OCI-LY1 (cell line): ENCODE measurements at regions not wholly inside any gene's neighbourhood (a gene's known extent, or its start where the extent isn't known, plus 50 kb on each side); places are given as distances from the start of the nearest gene placed in this dataset.

ENCODE experiments used
- H2AFZ ChIP-seq: fragments of 200-600 bp; sonication (generic), shearing (Covaris generic); 2 replicates; pipeline ENCODE4 v1.6.0; 2014; ENCODE audit warnings: antibody characterized with exemption, mild to moderate bottlenecking, low read length
- H3F3A ChIP-seq: fragments of 200-600 bp; sonication (generic), shearing (Covaris generic); 2 replicates; pipeline ENCODE4 v1.6.0; 2014; ENCODE audit warnings: mild to moderate bottlenecking, antibody characterized with exemption, low read length, moderate library complexity; ENCODE audit not compliant: insufficient read depth
- H3K27ac ChIP-seq: fragments of 200-600 bp; sonication (generic); 2 replicates; pipeline ENCODE4 v1.5.1; 2014; ENCODE audit warnings: low read length, mixed run types, mild to moderate bottlenecking, low read depth; ENCODE audit not compliant: poor library complexity, severe bottlenecking
- H3K27me3 ChIP-seq: fragments of 200-600 bp; sonication (generic); 2 replicates; pipeline ENCODE4 v1.6.0; 2014; ENCODE audit warnings: antibody characterized with exemption, mild to moderate bottlenecking, low read length, moderate library complexity; ENCODE audit not compliant: insufficient read depth
- H3K36me3 ChIP-seq: fragments of 200-600 bp; sonication (generic); 2 replicates; pipeline ENCODE4 v1.6.1; 2014; ENCODE audit warnings: mild to moderate bottlenecking, antibody characterized with exemption, low read length, moderate library complexity, mixed read lengths; ENCODE audit not compliant: insufficient read depth
- H3K4me1 ChIP-seq: fragments of 200-600 bp; sonication (generic); 2 replicates; pipeline ENCODE4 v1.5.1; 2014; ENCODE audit warnings: mild to moderate bottlenecking, low read length, moderate library complexity; ENCODE audit not compliant: insufficient read depth, severe bottlenecking
- H3K4me2 ChIP-seq: fragments of 200-600 bp; sonication (generic), shearing (Covaris generic); 2 replicates; pipeline ENCODE4 v1.6.1; 2014; ENCODE audit warnings: low read length
- H3K4me3 ChIP-seq: fragments of 200-600 bp; sonication (generic); 2 replicates; pipeline ENCODE4 v1.5.1; 2014; ENCODE audit warnings: low read length, low read depth, mild to moderate bottlenecking, mixed read lengths; ENCODE audit not compliant: poor library complexity, severe bottlenecking
- H3K79me2 ChIP-seq: fragments of 200-600 bp; shearing (Covaris generic); 2 replicates; pipeline ENCODE4 v1.6.1; 2016; ENCODE audit warnings: mixed run types, low read length, mixed read lengths; ENCODE audit not compliant: insufficient read depth
- H3K9ac ChIP-seq: fragments of 200-600 bp; sonication (generic), shearing (Covaris generic); 2 replicates; pipeline ENCODE4 v1.6.1; 2014; ENCODE audit warnings: mild to moderate bottlenecking, low read length, mixed read lengths
- H3K9me2 ChIP-seq: fragments of 200-600 bp; sonication (generic), shearing (Covaris generic); 2 replicates; pipeline ENCODE4 v1.6.1; 2014; ENCODE audit warnings: low read depth, mild to moderate bottlenecking, low read length, mixed read lengths
- H3K9me3 ChIP-seq: fragments of 200-600 bp; shearing (Covaris generic); 2 replicates; pipeline ENCODE4 v1.6.1; 2014; ENCODE audit warnings: low read length, mixed read lengths
- H4K20me1 ChIP-seq: fragments of 200-600 bp; sonication (generic), shearing (Covaris generic); 2 replicates; pipeline ENCODE4 v1.6.0; 2016; ENCODE audit warnings: mild to moderate bottlenecking, low read length; ENCODE audit not compliant: insufficient read depth
- EZH2 ChIP-seq: fragments of 200-600 bp; sonication (generic), shearing (Covaris generic); IDR thresholded peaks from 2 replicates; pipeline ENCODE4 v1.8.0; 2017; ENCODE audit warnings: borderline replicate concordance, mixed run types, mild to moderate bottlenecking, antibody characterized with exemption, low read length, moderate library complexity, mixed read lengths
- TF ChIP-seq, protein P1 (sequence below): fragments of 200-600 bp; sonication (generic), shearing (Covaris generic); IDR thresholded peaks from 2 replicates; pipeline ENCODE4 v1.5.1; 2017; ENCODE audit warnings: mild to moderate bottlenecking, antibody characterized with exemption, low read length, moderate library complexity, mixed read lengths

DNA sequence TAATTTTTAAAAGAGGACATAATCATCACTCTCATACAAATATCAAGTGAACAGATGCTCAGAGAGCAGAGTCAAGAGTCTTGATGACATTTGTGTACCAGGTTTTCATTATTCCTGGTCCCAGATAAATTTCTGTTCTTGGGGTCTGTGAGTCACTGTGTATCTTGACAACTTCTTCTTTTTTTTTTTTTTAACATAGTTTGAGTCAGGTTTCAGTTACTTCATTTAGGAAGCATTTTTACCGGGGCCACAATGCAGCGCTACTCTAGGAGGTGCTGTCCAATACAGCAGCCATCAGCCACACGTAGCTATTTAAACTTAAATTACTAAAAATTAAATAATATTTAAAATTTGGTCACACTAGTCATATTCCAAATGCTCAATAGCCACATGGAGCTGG lies 188.1 kb upstream of the SAMSN1 start:
- Histone ChIP-seq H3K36me3 (no peaks in the 10 kb centered on the region), H3F3A (no peaks in the 10 kb centered on the region), H3K4me2 (no peak overlapping the region), H3K79me2 (no peaks in the 10 kb centered on the region), H3K4me3 (no peak overlapping the region), H3K27me3 (no peaks in the 10 kb centered on the region), H3K4me1 (peaks cover 26% of the 10 kb centered on the region), H2AFZ (peak overlapping the region; percentile 90), H3K27ac (no peak overlapping the region), H3K9ac (no peak overlapping the region), H3K9me2 (no peaks in the 10 kb centered on the region), H4K20me1 (no peaks in the 10 kb centered on the region), H3K9me3 (no peaks in the 10 kb centered on the region)
- no peak for TF ChIP-seq EZH2
- TF ChIP-seq, protein P1, sequence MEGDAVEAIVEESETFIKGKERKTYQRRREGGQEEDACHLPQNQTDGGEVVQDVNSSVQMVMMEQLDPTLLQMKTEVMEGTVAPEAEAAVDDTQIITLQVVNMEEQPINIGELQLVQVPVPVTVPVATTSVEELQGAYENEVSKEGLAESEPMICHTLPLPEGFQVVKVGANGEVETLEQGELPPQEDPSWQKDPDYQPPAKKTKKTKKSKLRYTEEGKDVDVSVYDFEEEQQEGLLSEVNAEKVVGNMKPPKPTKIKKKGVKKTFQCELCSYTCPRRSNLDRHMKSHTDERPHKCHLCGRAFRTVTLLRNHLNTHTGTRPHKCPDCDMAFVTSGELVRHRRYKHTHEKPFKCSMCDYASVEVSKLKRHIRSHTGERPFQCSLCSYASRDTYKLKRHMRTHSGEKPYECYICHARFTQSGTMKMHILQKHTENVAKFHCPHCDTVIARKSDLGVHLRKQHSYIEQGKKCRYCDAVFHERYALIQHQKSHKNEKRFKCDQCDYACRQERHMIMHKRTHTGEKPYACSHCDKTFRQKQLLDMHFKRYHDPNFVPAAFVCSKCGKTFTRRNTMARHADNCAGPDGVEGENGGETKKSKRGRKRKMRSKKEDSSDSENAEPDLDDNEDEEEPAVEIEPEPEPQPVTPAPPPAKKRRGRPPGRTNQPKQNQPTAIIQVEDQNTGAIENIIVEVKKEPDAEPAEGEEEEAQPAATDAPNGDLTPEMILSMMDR = no peak

DNA sequence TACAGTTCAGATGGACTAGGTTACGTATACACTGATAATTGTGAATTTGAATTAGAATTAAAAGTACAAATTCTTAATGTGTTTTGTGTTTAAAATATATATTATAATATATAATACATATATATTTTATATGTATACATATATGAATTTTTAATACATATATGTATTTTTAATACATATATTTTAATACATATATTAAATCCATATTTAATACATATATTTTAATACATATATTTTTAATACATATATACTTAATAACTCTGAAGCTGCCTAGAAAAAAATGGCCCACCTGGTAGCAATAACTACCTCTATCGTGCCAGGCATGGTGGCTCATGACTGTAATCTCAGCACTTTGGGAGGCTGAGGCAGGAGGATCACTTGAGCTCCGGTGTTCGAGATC lies 179.1 kb upstream of the SAMSN1 start:
- no peak for TF ChIP-seq EZH2
- TF ChIP-seq, protein P1 = no peak
- Histone ChIP-seq H3K4me2 (no peak overlapping the region), H3K4me1 (no peaks in the 10 kb centered on the region), H3K9me3 (no peaks in the 10 kb centered on the region), H3F3A (no peaks in the 10 kb centered on the region), H3K4me3 (no peak overlapping the region), H3K27ac (no peak overlapping the region), H3K9ac (no peak overlapping the region), H4K20me1 (no peaks in the 10 kb centered on the region), H3K36me3 (no peaks in the 10 kb centered on the region), H3K79me2 (no peaks in the 10 kb centered on the region), H2AFZ (no peak overlapping the region), H3K27me3 (no peaks in the 10 kb centered on the region), H3K9me2 (no peaks in the 10 kb centered on the region)

DNA sequence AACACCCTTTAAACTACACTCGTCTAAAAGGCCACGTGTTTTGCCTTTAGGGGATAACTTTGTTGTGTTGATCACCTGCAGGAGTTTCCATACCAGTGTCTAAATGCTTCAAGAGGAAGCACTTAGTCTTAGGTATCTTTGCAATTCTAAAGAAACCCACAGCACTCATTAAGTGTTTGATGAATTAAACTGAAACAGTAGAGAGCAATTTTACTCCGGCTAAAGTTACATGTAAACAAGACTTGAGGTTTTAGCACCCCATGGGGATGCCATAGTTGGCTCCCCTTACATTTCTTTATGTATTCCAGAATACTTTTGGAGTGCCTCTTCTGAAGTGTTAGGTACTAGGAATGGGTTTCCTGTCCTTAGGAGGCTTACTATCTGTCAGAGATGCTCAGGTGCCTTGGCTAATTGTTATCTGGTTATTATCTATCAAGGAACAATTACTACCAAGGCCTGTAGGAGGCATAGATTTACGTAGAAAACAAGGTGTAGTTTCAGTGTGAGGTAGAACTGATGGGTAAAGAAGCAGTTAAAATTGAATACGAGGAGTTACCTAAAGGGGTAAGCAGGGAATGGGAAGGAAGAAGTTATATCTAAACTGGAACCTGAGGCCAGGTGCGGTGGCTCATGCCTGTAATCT lies 176.8 kb upstream of the SAMSN1 start:
- peaks cover 5% of the 10 kb centered on the region for H3K4me1 ChIP-seq
- no peaks in the 10 kb centered on the region for H4K20me1 ChIP-seq
- H3K27ac ChIP-seq = no peak overlapping the region
- H2AFZ ChIP-seq = peak overlapping the region; percentile 88
- no peaks in the 10 kb centered on the region for H3F3A ChIP-seq
- no peaks in the 10 kb centered on the region for H3K36me3 ChIP-seq
- no peak overlapping the region for H3K4me3 ChIP-seq
- no peaks in the 10 kb centered on the region for H3K9me2 ChIP-seq
- no peaks in the 10 kb centered on the region for H3K79me2 ChIP-seq
- H3K4me2 ChIP-seq = no peak overlapping the region
- H3K9ac ChIP-seq = no peak overlapping the region
- H3K9me3 ChIP-seq = no peaks in the 10 kb centered on the region
- H3K27me3 ChIP-seq = no peaks in the 10 kb centered on the region
- TF ChIP-seq EZH2 = no peak
- TF ChIP-seq, protein P1 = peak; percentile 17; the same call in 1 of the 2 replicates
